Naive B cell (primary cell): ENCODE measurements at regions not wholly inside any gene's neighbourhood (a gene's known extent, or its start where the extent isn't known, plus 50 kb on each side); places are given as distances from the start of the nearest gene placed in this dataset.

ENCODE experiments used
- ATAC-seq, 2 donors: fragments of 150-1000 bp; cut with Tn5 transposase; 2 replicates each; pipeline ENCODE4 v1.10.0; 2021; ENCODE audit warnings: low read depth in 2 of 2, mild to moderate bottlenecking in 2 of 2, moderate library complexity in 2 of 2
- DNase-seq: peaks from one replicate; pipeline ENCODE4 v3.0.0; 2022
- H3K27ac Mint-ChIP-seq, 6 donors: one replicate each; pipeline ENCODE4 v1.8.0; 2020 to 2022; ENCODE audit warnings: mild to moderate bottlenecking in 6 of 6, mixed read lengths in 6 of 6, moderate library complexity in 5 of 6, inconsistent platforms in 2 of 6
- H3K27me3 Mint-ChIP-seq, 3 donors: one replicate each; pipeline ENCODE4 v1.8.0; 2021 to 2022; ENCODE audit warnings: mixed read lengths in 3 of 3, mild to moderate bottlenecking in 1 of 3
- H3K36me3 Mint-ChIP-seq, 2 donors: one replicate each; pipeline ENCODE4 v1.8.0; 2020 to 2022; ENCODE audit warnings: mixed read lengths in 2 of 2, inconsistent platforms in 1 of 2, mild to moderate bottlenecking in 1 of 2
- H3K4me1 Mint-ChIP-seq, 3 donors: one replicate each; pipeline ENCODE4 v1.8.0; 2020 to 2022; ENCODE audit warnings: mixed read lengths in 3 of 3, inconsistent platforms in 1 of 3, mild to moderate bottlenecking in 1 of 3, moderate library complexity in 1 of 3
- H3K4me3 Mint-ChIP-seq, 8 donors: one replicate each; pipeline ENCODE4 v1.8.0; 2020 to 2022; ENCODE audit warnings: mild to moderate bottlenecking in 8 of 8, mixed read lengths in 8 of 8, moderate library complexity in 8 of 8, inconsistent platforms in 2 of 8
- H3K9me3 Mint-ChIP-seq, 7 donors: one replicate each; pipeline ENCODE4 v1.8.0; 2020 to 2022; ENCODE audit warnings: mixed read lengths in 7 of 7, mild to moderate bottlenecking in 5 of 7, inconsistent platforms in 2 of 7, moderate library complexity in 1 of 7

DNA sequence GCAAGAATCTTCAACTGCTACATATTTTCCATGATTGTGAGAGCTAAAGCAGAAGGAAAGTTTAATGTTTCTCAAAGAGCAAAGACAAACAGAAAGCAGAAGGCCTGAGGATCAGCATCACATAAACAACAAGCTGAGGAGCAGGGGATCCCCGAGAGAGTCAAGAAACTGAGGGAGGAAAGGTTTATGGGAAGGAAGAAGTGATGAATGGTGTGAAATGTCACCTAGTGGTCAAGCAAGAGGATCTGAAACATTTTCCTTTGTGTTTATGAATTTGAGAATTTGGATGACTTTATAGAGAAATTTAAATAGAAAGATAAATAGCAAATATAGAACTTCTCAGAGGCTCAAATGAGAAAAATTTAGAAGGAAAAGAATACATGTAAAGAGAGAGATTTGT lies 481.9 kb downstream of the CHSY3 start:
- Mint-ChIP-seq H3K27me3 (no peaks in the 10 kb centered on the region), H3K27ac (peak overlapping the region in 1 of 6 donors; percentile 34), H3K36me3 (no peaks in the 10 kb centered on the region), H3K4me3 (no peak overlapping the region), H3K9me3 (no peaks in the 10 kb centered on the region), H3K4me1 (no peaks in the 10 kb centered on the region)
- DNase-seq: no peak
- ATAC-seq: no peak

DNA sequence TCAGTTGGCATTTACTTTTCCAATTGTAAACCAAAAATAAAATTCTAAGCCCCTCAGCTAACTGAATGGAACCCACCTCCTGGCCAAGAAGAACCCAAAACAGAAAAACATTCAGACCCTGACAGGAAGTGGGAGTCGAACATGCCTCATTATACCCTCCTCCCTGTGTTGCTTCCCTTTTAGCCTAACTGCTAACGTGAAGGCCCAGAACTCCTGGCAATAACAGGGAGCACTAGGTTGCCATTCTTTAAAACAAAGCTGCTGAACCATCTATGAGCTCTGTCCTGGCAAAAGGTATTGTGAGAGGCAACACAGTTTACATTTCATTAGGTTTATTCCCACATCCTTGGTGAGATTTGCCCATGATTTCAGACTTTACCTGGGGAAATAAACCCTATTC lies 481.4 kb downstream of the CHSY3 start:
- no peak for DNase-seq
- no peak overlapping the region for H3K27ac Mint-ChIP-seq
- no peaks in the 10 kb centered on the region for H3K9me3 Mint-ChIP-seq
- H3K4me3 Mint-ChIP-seq: no peak overlapping the region
- no peak for ATAC-seq
- H3K27me3 Mint-ChIP-seq: no peaks in the 10 kb centered on the region
- H3K4me1 Mint-ChIP-seq: no peaks in the 10 kb centered on the region
- H3K36me3 Mint-ChIP-seq: no peaks in the 10 kb centered on the region

DNA sequence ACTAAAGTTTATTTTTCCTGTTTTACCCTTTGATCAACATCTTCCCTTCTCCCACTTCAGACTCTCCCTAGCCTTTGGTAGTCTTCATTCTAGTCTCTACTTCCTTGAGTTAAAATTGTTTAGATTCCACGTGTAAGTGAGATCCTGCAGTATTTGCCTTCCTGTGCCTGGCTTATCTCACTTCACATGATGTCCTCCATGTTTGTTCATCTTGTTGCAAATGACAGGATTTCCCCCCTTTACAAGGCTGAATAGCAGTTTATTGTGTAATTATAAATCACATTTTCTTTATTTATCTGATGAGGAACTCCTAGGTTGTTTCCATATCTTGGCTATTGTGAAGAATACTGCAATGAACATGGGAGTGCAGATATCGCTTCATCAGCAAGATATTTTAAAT lies 461.7 kb downstream of the CHSY3 start:
- DNase-seq (no peak), ATAC-seq (no peak)
- no peak overlapping the region for H3K27ac Mint-ChIP-seq
- H3K4me1 Mint-ChIP-seq: no peaks in the 10 kb centered on the region
- H3K36me3 Mint-ChIP-seq: no peaks in the 10 kb centered on the region
- no peaks in the 10 kb centered on the region for H3K27me3 Mint-ChIP-seq
- no peak overlapping the region for H3K4me3 Mint-ChIP-seq
- H3K9me3 Mint-ChIP-seq: peaks cover 0 to 5% (median 0%) of the 10 kb centered on the region in 7 donors

DNA sequence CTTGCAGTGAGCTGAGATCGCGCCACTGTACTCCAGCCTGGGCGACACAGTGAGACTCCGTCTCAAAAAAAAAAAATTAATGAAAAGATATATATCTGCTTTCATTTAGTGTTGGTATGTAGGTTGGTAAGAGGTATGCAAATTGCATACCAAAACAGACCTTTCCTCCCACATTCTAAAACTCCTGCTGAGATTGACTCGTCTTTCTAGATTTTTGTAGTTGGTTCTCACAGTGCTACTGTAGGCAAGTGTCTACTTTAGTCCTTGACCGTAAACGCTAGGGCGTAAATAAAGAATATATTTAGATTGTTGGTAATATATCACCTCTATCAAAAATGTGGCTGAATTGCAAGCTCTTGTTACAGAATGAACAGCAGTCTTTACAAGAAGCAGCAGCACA lies 445.9 kb downstream of the CHSY3 start:
- DNase-seq: no peak
- H3K4me3 Mint-ChIP-seq: no peak overlapping the region
- no peaks in the 10 kb centered on the region for H3K36me3 Mint-ChIP-seq
- H3K9me3 Mint-ChIP-seq: peaks cover 0 to 4% (median 0%) of the 10 kb centered on the region in 7 donors
- H3K4me1 Mint-ChIP-seq: no peaks in the 10 kb centered on the region
- H3K27me3 Mint-ChIP-seq: no peaks in the 10 kb centered on the region
- no peak overlapping the region for H3K27ac Mint-ChIP-seq
- ATAC-seq: no peak

DNA sequence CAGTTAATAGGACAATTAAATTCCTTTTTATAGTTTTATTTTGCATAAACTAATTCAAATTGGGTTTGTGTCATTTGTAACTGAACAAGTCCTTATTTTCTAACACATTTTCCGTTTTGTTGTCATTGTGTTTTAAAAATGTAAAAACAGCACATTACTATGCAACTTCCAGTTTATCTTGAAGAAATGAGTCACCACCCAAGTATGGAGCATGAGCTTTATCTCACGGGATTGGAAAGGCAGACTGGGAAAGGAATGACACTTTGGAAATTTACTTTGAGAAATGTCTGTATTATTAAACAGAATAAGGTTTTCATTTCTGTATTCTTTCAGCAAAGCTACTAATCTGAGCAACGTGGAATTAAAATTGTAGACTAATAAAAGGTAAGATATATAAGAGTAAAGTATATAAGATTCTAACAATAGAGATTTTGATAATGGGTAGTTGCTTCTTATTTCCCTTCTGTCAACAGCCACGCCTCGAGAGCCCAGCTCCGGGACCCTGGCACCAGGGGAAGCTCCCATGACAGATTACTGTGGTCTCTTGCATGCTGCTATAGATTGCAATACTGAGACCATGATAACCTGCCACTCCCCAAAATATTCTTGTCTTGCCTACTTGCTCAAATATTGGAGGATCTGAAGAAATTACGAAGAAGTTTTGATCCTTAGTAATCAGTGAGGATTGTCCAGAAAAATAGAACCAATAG lies 433.1 kb downstream of the CHSY3 start:
- no peak for DNase-seq
- peaks cover 0 to 3% (median 0%) of the 10 kb centered on the region in 7 donors for H3K9me3 Mint-ChIP-seq
- H3K4me1 Mint-ChIP-seq: no peaks in the 10 kb centered on the region
- no peak for ATAC-seq
- H3K27ac Mint-ChIP-seq: no peak overlapping the region
- H3K27me3 Mint-ChIP-seq: peaks cover 0 to 3% (median 0%) of the 10 kb centered on the region in 3 donors
- no peak overlapping the region for H3K4me3 Mint-ChIP-seq
- H3K36me3 Mint-ChIP-seq: no peaks in the 10 kb centered on the region

DNA sequence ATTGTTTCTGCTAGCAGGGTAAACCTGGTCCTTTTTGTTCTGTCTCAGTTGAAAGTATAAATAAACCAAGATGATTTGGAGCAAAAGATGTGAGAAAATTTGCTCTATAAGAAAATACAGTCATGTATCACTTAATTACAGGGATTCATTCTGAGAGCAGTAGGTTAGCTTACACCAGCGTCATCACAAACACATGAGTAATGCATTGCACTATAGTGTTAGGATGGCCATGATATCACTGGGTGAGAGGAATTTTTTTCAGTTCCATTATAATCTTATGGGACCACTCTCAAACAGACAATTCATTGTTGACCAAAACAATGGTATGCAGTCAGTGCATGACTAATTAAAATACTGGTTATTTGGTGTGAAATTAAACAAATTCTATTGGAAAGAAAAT lies 430.9 kb downstream of the CHSY3 start:
- ATAC-seq (no peak), DNase-seq (no peak)
- no peaks in the 10 kb centered on the region for H3K4me1 Mint-ChIP-seq
- no peaks in the 10 kb centered on the region for H3K36me3 Mint-ChIP-seq
- no peak overlapping the region for H3K27ac Mint-ChIP-seq
- H3K4me3 Mint-ChIP-seq: no peak overlapping the region
- H3K27me3 Mint-ChIP-seq: peaks cover 0 to 3% (median 0%) of the 10 kb centered on the region in 3 donors
- peaks cover 0 to 9% (median 0%) of the 10 kb centered on the region in 7 donors for H3K9me3 Mint-ChIP-seq

DNA sequence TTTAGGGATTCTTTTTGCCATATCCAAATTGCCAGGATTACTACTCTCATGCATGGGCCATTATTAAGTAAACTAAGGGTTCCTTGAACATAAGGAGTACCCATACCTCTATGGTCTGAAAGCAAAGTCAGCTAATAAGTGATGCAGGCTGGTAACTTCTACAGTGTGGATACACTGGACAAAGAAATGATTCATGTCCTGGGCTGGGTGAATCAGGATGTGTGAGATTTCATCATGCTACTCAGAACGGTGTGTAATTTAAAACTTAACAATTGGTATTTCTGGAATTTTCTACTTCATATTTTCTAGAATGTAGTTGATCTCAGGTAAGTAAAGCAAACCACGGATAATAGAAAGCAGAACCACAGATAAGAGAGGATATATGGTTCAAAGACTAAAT lies 428.8 kb downstream of the CHSY3 start:
- Mint-ChIP-seq H3K4me1 (no peaks in the 10 kb centered on the region), H3K27me3 (no peaks in the 10 kb centered on the region), H3K27ac (no peak overlapping the region), H3K4me3 (no peak overlapping the region), H3K9me3 (peaks cover 5 to 28% (median 8%) of the 10 kb centered on the region in 7 donors), H3K36me3 (no peaks in the 10 kb centered on the region)
- DNase-seq: no peak
- ATAC-seq: no peak

DNA sequence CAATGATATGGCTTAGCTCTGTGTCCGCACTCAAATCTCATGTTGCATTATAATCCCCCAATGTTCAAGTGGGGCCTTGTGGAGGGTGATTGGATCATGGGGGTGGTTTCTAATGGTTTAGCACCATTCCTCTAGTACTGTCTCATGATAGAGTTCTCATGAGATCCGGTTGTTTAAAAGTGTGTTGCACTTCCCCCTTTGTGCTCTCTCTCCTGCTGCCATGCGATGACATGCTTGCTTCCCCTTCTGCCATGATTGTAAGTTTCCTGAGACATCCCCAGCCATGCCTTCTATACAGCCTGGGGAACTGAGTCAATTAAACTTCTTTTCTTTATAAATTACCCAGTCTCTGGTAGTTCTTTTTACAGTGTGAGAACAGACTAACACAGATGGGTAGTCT lies 427.1 kb downstream of the CHSY3 start:
- H3K9me3 Mint-ChIP-seq: peaks cover 5 to 39% (median 10%) of the 10 kb centered on the region in 7 donors
- DNase-seq: no peak
- no peaks in the 10 kb centered on the region for H3K27me3 Mint-ChIP-seq
- H3K36me3 Mint-ChIP-seq: no peaks in the 10 kb centered on the region
- no peak for ATAC-seq
- no peaks in the 10 kb centered on the region for H3K4me1 Mint-ChIP-seq
- H3K4me3 Mint-ChIP-seq: no peak overlapping the region
- H3K27ac Mint-ChIP-seq: no peak overlapping the region

DNA sequence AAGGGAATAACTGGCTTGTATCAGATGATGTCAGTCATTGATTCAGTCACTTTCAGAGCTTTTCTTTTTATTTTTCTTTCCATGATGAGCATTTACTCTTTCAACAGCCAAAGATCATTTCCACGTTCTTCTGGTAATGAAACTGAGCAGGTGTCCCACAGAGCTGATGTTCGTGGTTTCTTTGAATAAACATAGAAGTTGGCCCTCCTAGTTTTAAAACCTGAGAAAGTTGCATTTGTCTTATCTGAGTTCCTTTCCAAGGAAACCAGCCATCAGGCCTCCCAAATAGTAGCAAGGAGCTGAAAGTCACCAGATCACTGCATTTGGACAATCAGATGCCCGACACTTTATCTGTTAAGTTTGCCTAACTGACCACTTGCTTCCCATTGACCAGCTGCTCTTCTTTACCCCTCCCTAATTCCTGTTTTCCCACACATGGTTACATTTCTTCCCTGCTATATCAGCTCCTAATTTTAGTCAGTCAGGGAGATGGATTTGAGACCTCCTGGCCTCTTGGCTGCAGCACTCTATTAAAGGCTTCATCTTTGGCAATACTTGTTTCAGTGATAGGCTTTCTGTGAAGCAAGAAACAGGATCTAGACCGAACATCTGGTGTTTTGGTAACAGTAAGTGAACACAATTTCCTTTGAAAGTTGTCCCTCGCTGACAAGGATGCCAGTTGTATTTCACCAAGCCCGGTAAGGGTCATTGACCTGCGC lies 420.8 kb downstream of the CHSY3 start:
- Mint-ChIP-seq H3K4me3 (peak overlapping the region in 4 of 8 donors; percentile 1 to 50 (median 18)), H3K27ac (peak overlapping the region in 5 of 6 donors; percentile 12 to 73 (median 60)), H3K27me3 (no peaks in the 10 kb centered on the region), H3K9me3 (peaks cover 9 to 52% (median 20%) of the 10 kb centered on the region in 7 donors), H3K36me3 (peaks cover 9 to 13% of the 10 kb centered on the region in 2 donors), H3K4me1 (peaks cover 12 to 19% (median 13%) of the 10 kb centered on the region in 3 donors)
- DNase-seq (no peak), ATAC-seq (no peak)

DNA sequence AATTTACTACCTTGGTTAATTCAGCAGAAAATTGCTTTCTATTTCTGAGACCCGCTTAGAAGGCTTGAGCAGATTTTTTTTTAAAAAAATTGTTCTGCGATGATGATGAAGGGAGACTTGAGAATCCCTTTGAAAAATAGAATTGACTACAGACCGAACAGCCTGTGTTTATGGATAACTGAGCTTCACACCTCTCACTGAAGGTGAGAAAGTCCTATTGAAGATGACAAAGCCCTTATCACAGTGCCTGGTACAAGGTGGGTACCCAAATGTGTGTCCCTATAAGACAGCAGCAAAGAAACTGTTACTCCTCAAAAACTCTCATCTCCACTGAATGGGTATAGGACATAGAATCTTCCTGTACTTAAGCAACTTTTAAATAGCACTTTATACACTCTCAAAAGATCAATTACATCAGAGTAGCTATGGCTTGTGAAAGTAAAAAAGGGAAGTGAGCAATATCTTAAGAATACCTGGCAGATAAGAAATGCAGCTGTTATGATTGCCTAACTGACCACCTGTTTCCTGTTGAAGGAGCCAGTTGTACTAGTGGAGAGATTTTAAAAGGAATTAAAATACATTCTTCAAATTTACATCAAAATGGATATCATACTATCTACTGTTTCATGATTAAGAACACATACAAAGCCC lies 419.7 kb downstream of the CHSY3 start:
- Mint-ChIP-seq H3K36me3 (peaks cover 9 to 13% of the 10 kb centered on the region in 2 donors), H3K27me3 (no peaks in the 10 kb centered on the region), H3K4me1 (peaks cover 12 to 19% (median 13%) of the 10 kb centered on the region in 3 donors), H3K4me3 (peak overlapping the region in 3 of 8 donors; percentile 1 to 38 (median 5)), H3K9me3 (peaks cover 4 to 41% (median 20%) of the 10 kb centered on the region in 7 donors), H3K27ac (peak overlapping the region in 3 of 6 donors; percentile 60 to 73 (median 71))
- peak; percentile 93 to 98 for ATAC-seq
- peak; percentile 41 for DNase-seq

DNA sequence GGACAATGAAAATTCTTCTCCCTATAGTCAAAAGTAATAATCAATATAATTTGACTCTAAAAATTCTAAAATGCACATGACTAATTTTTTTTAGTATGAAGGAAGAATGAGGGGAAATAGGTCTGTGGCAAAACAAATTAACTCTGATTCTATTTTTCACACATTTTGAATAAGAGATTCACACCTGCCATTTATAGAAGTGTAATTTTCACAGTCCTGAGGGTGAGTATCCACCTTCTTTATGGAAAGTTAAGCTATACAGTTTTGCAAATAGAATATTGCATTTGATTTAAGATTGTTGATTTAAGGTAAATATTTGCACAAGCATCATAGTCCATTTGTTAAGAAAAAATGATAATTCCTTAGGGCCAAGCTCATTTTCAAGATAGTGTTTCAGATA lies 417.7 kb downstream of the CHSY3 start:
- Mint-ChIP-seq H3K4me1 (peaks cover 12 to 19% (median 13%) of the 10 kb centered on the region in 3 donors), H3K27ac (no peak overlapping the region), H3K9me3 (peaks cover 4 to 26% (median 18%) of the 10 kb centered on the region in 7 donors)

DNA sequence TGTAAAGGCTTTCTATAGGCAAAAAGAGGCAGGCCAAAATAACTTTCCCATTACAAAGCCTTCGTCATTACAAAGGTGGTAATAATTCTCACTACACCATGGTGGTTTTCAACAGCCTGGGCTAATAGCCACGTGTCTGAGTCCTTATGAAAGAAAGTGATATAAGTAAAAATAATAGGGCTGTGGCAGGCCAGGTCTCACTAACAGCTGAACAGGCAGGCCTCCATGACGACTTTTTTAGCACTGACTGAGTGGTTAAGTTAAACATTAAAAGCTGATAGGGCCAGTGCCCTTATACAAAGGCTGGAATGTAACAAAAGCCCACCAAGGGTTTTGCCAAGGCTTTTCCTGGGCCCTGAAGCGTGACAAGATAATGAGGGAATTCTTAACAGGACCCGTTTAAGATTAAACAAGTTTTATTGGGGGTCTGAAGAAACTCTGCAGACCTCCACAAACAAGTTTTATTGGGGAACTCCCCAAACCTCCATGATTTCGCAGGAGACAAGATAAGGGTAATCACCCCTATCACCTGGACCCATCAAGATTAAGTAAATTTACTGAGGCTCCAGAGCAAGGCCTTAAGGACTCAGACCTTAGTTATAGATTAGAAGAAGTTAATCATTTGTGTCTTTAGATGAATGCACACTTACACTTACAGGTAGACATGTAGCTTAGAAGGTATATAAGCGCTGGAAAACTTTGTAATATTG lies 412.9 kb downstream of the CHSY3 start:
- no peaks in the 10 kb centered on the region for H3K4me1 Mint-ChIP-seq
- DNase-seq (no peak), ATAC-seq (no peak)
- H3K9me3 Mint-ChIP-seq: peaks cover 4 to 16% (median 7%) of the 10 kb centered on the region in 7 donors
- H3K36me3 Mint-ChIP-seq: peaks cover 0 to 11% of the 10 kb centered on the region in 2 donors
- H3K27ac Mint-ChIP-seq: no peak overlapping the region
- H3K4me3 Mint-ChIP-seq: no peak overlapping the region
- H3K27me3 Mint-ChIP-seq: no peaks in the 10 kb centered on the region

More for the DNA sequence above, 417.7 kb downstream of the CHSY3 start:
- Mint-ChIP-seq H3K27me3 (no peaks in the 10 kb centered on the region), H3K4me3 (no peak overlapping the region), H3K36me3 (peaks cover 9 to 13% of the 10 kb centered on the region in 2 donors)
- DNase-seq (no peak), ATAC-seq (no peak)

DNA sequence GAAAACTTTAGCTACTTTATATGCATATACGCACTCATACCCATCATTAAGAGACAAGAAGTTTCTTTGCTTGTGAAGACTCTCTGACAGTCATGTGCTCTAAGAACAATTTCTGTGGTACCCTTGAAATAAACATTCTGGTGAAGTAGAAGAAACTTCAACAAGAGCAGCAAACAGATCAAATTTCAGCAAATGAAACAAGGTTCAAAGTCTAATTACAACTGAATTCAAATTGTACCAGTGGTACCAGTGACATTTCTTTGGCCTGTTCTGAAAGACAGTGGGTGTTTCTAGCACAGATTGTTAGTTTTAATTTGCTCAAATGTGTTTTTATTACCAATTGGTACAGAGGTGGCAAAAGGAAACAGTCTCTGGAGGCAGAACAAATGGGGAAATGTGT lies 391.0 kb downstream of the CHSY3 start:
- no peak for DNase-seq
- ATAC-seq: no peak
- no peak overlapping the region for H3K27ac Mint-ChIP-seq
- no peaks in the 10 kb centered on the region for H3K36me3 Mint-ChIP-seq
- no peak overlapping the region for H3K4me3 Mint-ChIP-seq
- no peaks in the 10 kb centered on the region for H3K4me1 Mint-ChIP-seq
- H3K9me3 Mint-ChIP-seq: peaks cover 0 to 4% (median 0%) of the 10 kb centered on the region in 7 donors
- H3K27me3 Mint-ChIP-seq: no peaks in the 10 kb centered on the region
